Psoas muscle (tissue), 7 donors: ENCODE measurements at regions not wholly inside any gene's neighbourhood (a gene's known extent, or its start where the extent isn't known, plus 50 kb on each side); places are given as distances from the start of the nearest gene placed in this dataset.
"Not testable (repeated sequence)": the region's sequence is repeated elsewhere in the genome, so short reads cannot be mapped to it uniquely, and the experiment has no call there.

Experiments used
- ATAC-seq, 4 donors: fragments of 200-7000 bp; cut with Tn5 transposase; one replicate each; pipeline ENCODE4 v1.9.1; 2020; ENCODE audit warnings: moderate library complexity in 3 of 4, mild to moderate bottlenecking in 2 of 4
- DNase-seq, 2 donors: peaks; one replicate each; pipeline ENCODE4 v3.0.0-alpha.2; 2020
- H3K27ac ChIP-seq: fragments of 200-600 bp; one replicate; pipeline ENCODE4 v1.8.0; 2022
- H3K27me3 ChIP-seq, 3 donors: fragments of 200-600 bp in 1 of 3; one replicate each; pipeline versions ENCODE4 v1.6.1 to v1.8.0; 2013 to 2022; ENCODE audit warnings: low read length in 2 of 3, mild to moderate bottlenecking in 2 of 3, moderate library complexity in 1 of 3; ENCODE audit not compliant: insufficient read depth in 3 of 3
- H3K36me3 ChIP-seq, 2 donors: fragments of 200-600 bp in 1 of 2; one replicate each; pipeline versions ENCODE4 v1.6.1 to v1.8.0; 2013 to 2022; ENCODE audit warnings: low read depth in 1 of 2, mild to moderate bottlenecking in 1 of 2, moderate library complexity in 1 of 2; ENCODE audit not compliant: insufficient read depth in 1 of 2
- H3K4me1 ChIP-seq: fragments of 200-600 bp; one replicate; pipeline ENCODE4 v1.8.0; 2022
- H3K4me3 ChIP-seq: fragments of 200-600 bp; one replicate; pipeline ENCODE4 v1.8.0; 2022; ENCODE audit warnings: mild to moderate bottlenecking
- H3K9me3 ChIP-seq: fragments of 200-600 bp; one replicate; pipeline ENCODE4 v1.8.0; 2022
- WGBS, 3 donors: extraction: QIAGEN DNeasy Blood & Tissue Kit; methylation state at CpG; one replicate each; pipeline versions ENCODE4 v1.1.6 to v1.1.7; 2013; 5-methylcytosine and 5-hydroxymethylcytosine counted together
- intact Hi-C, 2 donors: fragments of 100-400 bp; cut with DNase I; formaldehyde crosslinking; loops; one replicate each; pipeline versions ENCODE4 v1.11.0 to v1.14.2; 2022
- TF ChIP-seq, protein P1 (sequence below): fragments of 200-600 bp; IDR thresholded peaks from one replicate; pipeline ENCODE4 v1.8.0; 2022; ENCODE audit warnings: antibody characterized with exemption
- donor health status: healthy with polysubstance abuse.
- donor health status: DM: no; HTN: no; CAD: no; lungs with moderate emphysema.
- donor health status: Bipolar disorder and iron deficiency.
- donor health status: healthy.
- donor health status: DM: yes; HTN: yes; CAD: no.
- donor health status: DM: no; HTN: no; CAD: no.
- donor health status: DM: yes; HTN: yes; CAD: no.

DNA sequence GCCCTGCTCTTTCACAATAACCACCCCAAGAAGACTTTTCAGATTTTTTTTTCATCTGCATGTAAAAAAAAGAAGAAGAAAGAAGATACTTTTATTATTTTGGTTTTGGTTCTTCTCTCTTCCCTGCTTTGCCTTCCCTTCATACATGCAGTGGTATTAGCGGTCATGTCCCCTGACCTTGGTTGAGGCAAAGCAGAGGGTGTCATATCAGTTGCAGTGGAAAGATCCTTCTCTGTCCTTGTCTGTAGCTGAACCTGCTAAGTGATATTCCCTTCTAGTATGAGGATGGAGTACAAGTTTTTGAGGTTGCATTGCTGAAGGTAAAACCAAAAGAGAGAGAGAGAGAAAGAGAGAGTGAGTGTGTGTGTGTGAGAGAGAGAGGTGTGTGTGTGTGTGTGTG, 345.7 kb downstream of the UTRN start:
- H3K4me3 ChIP-seq, result no peak overlapping the region
- intact Hi-C loops, result no loop called here
- TF ChIP-seq, protein P1, sequence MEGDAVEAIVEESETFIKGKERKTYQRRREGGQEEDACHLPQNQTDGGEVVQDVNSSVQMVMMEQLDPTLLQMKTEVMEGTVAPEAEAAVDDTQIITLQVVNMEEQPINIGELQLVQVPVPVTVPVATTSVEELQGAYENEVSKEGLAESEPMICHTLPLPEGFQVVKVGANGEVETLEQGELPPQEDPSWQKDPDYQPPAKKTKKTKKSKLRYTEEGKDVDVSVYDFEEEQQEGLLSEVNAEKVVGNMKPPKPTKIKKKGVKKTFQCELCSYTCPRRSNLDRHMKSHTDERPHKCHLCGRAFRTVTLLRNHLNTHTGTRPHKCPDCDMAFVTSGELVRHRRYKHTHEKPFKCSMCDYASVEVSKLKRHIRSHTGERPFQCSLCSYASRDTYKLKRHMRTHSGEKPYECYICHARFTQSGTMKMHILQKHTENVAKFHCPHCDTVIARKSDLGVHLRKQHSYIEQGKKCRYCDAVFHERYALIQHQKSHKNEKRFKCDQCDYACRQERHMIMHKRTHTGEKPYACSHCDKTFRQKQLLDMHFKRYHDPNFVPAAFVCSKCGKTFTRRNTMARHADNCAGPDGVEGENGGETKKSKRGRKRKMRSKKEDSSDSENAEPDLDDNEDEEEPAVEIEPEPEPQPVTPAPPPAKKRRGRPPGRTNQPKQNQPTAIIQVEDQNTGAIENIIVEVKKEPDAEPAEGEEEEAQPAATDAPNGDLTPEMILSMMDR, result no peak
- no peak for DNase-seq
- H3K9me3 ChIP-seq, result no peaks in the 10 kb centered on the region
- no peaks in the 10 kb centered on the region for H3K4me1 ChIP-seq
- H3K27ac ChIP-seq, result no peak overlapping the region
- H3K27me3 ChIP-seq, result no peaks in the 10 kb centered on the region
- 100% methylated on average over 1 of the region's 1 CpG for WGBS, 3 donors
- no peaks in the 10 kb centered on the region for H3K36me3 ChIP-seq
- no peak for ATAC-seq

DNA sequence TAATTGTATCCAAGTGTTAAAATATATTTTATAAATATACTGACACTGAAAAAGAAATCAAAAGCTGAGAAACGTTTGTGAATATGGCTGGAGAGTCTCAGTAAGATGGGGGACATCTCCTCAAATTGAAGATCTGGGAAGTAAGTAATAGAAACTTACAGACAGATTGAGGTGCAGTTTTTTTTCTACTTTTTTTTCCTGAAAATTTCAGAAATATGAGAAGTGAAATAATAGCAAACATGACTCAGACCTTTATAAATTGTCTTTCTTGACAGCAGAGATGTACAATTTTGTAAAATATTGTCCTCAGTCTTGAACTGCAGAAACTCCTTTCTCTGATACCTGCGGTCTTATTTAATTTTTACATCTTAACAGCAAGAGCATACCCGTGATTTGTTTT, 347.1 kb downstream of the UTRN start:
- intact Hi-C loops, result no loop called here
- Histone ChIP-seq H3K9me3 (no peaks in the 10 kb centered on the region), H3K4me1 (no peaks in the 10 kb centered on the region), H3K27me3 (no peaks in the 10 kb centered on the region), H3K27ac (no peak overlapping the region), H3K4me3 (no peak overlapping the region), H3K36me3 (no peaks in the 10 kb centered on the region)
- DNase-seq, result no peak
- ATAC-seq, result no peak
- WGBS, 3 donors, result 73 to 78% (median 77%) methylated on average over 3 of the region's 3 CpGs
- TF ChIP-seq, protein P1, result no peak

DNA sequence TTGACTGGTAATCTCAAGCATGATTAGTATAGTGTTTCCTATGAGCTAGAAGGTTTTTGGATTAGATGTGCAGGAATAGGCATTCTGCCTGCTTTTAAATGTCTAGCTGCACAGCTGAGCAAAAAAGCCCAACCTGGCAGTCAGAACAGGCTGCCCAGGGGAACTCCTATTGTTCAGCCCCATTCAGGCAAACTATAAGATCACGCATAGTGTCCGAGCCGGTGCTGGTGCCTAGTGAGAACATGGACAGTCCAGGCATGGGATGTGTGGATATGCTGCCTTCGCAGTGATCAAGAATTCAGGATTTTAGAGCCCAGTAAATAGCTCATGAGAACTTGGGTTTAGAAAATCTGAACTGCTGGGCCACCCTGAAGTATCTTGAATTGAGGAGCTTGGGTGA, 348.8 kb downstream of the UTRN start:
- WGBS, 3 donors, result 95 to 99% (median 96%) methylated on average over 4 of the region's 4 CpGs
- Histone ChIP-seq H3K4me3 (no peak overlapping the region), H3K36me3 (no peaks in the 10 kb centered on the region), H3K4me1 (no peaks in the 10 kb centered on the region), H3K27ac (no peak overlapping the region), H3K27me3 (no peaks in the 10 kb centered on the region), H3K9me3 (no peaks in the 10 kb centered on the region)
- intact Hi-C loops, result no loop called here
- TF ChIP-seq, protein P1, result no peak
- ATAC-seq, result no peak
- DNase-seq, result no peak

DNA sequence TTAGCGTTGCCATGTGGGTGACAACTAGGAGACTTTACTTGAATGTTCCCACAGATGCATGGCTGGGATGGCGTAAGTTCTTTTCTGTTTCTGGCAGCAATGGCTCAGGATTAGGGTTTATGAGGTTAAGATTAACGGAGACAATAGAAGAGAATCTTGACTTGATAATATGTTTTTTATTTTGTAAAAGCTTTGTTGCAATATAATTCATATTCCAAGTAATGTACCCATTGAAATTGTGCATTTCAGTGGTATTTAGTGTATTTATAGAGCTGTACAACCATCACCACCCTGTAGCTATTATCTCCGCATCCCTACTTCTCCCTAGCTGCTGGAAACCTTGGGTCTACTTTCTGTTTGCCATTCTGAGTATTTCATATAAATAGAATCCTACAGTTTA, 349.2 kb downstream of the UTRN start:
- no peaks in the 10 kb centered on the region for H3K27me3 ChIP-seq
- TF ChIP-seq, protein P1, result no peak
- ATAC-seq, result no peak
- WGBS, 3 donors, result 96 to 100% (median 98%) methylated on average over 4 of the region's 4 CpGs
- H3K27ac ChIP-seq, result no peak overlapping the region
- DNase-seq, result no peak
- H3K4me1 ChIP-seq, result no peaks in the 10 kb centered on the region
- intact Hi-C loops, result no loop called here
- no peaks in the 10 kb centered on the region for H3K36me3 ChIP-seq
- no peaks in the 10 kb centered on the region for H3K9me3 ChIP-seq
- no peak overlapping the region for H3K4me3 ChIP-seq

DNA sequence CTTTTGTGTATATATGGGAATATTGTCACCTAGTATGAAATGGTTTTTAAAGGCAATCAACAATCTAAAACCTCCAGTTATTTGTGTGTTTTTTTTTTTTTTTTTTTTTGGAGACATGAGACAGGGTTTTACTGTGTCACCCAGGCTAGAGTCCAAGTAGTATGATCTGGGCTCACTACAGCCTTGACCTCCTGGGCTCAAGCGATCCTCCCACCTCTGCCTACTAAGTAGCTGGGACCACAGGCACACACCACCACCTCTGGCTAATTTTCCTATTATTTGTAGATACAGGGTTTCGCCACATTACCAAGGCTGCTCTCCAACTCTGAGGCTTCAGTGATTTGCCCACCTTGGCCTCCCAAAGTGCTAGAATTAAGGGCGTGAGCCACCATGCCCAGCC, 349.9 kb downstream of the UTRN start:
- 93 to 100% (median 98%) methylated on average over 3 of the region's 3 CpGs for WGBS, 3 donors
- H3K4me1 ChIP-seq, result no peaks in the 10 kb centered on the region
- DNase-seq (no peak), ATAC-seq (no peak)
- intact Hi-C loops, result no loop called here
- no peaks in the 10 kb centered on the region for H3K9me3 ChIP-seq
- H3K36me3 ChIP-seq, result no peaks in the 10 kb centered on the region
- no peaks in the 10 kb centered on the region for H3K27me3 ChIP-seq
- no peak overlapping the region for H3K27ac ChIP-seq
- TF ChIP-seq, protein P1, result no peak
- H3K4me3 ChIP-seq, result no peak overlapping the region

DNA sequence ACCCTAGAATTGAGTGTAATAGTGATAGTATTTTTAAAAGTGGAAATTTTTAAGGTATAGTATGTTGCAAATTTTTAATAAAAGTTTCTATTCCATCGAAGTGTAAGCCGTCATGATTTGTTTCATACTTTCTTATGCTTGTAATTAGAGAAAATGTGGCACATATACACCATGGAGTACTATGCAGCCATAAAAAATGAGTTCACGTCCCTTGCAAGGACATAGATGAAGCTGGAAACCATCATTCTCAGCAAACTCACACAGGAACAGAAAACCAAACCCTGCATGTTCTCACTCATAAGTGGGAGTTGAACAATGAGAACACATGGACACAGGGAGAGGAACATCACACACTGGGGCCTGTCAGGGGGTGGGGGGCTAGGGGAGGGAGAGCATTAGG, 350.9 kb downstream of the UTRN start:
- H3K27ac ChIP-seq, ATAC-seq, DNase-seq, H3K9me3 ChIP-seq, H3K4me1 ChIP-seq, intact Hi-C loops, H3K27me3 ChIP-seq, H3K36me3 ChIP-seq, H3K4me3 ChIP-seq: not testable (repeated sequence)
- 97 to 98% (median 97%) methylated on average over 3 of the region's 3 CpGs for WGBS, 3 donors
